ENCODE measurements at regions not wholly inside any gene's neighbourhood (a gene's known extent, or its start where the extent isn't known, plus 50 kb on each side); places are given as distances from the start of the nearest gene placed in this dataset.

DNA sequence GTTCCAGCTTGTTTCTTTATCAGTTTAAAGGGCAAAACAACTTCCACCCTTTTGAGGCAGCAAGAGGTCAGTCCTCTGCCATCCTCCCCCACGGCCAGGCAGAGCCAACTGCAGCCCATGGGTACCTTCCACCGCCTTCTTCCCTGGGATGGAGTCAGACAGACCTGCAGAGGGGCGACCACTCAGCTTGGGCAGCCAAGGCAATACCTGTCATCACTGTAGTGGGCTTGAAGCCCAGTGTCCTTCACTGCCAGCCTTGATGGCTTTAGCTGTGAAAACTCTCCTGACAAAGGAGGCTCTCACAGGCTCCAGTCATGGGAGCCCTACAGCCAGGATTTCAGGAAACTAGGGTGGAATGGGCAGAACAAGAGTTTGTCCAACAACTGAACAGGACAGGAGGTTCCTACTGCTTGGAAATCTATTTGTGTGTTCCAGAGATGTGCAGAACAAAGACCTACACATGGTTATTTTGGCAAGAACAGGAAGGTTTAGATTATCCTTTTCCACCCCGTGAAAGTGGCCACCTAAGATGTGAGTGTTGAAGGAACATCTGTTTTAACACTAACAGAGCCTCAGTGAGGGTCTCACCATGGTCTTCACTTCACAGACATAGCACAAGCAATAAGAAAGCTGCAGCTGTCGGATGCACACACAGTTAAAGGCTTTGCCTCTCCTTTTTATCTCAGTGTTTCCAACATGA is 93.9 kb upstream of the RMDN2 start:
- Histone ChIP-seq H3K36me3 (no peaks in the 10 kb centered on the region), H3K9me3 (no peaks in the 10 kb centered on the region), H3K4me1 (peaks cover 3 to 39% of the 10 kb centered on the region in 2 donors), H3K27ac (peak overlapping the region in 1 of 2 donors; percentile 37), H3K4me3 (no peak overlapping the region), H3K27me3 (no peaks in the 10 kb centered on the region)
- ATAC-seq (no peak), DNase-seq (no peak)
- intact Hi-C loops (cut with DNase I), result loop anchor here in 1 of 2 donors (5.0 kb wide), 1 partner anchor 419 kb away; no protein-coding TSS in a partner anchor
- TF ChIP-seq, protein P1, sequence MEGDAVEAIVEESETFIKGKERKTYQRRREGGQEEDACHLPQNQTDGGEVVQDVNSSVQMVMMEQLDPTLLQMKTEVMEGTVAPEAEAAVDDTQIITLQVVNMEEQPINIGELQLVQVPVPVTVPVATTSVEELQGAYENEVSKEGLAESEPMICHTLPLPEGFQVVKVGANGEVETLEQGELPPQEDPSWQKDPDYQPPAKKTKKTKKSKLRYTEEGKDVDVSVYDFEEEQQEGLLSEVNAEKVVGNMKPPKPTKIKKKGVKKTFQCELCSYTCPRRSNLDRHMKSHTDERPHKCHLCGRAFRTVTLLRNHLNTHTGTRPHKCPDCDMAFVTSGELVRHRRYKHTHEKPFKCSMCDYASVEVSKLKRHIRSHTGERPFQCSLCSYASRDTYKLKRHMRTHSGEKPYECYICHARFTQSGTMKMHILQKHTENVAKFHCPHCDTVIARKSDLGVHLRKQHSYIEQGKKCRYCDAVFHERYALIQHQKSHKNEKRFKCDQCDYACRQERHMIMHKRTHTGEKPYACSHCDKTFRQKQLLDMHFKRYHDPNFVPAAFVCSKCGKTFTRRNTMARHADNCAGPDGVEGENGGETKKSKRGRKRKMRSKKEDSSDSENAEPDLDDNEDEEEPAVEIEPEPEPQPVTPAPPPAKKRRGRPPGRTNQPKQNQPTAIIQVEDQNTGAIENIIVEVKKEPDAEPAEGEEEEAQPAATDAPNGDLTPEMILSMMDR (IDR thresholded peaks at IDR 0.05), result no peak

DNA sequence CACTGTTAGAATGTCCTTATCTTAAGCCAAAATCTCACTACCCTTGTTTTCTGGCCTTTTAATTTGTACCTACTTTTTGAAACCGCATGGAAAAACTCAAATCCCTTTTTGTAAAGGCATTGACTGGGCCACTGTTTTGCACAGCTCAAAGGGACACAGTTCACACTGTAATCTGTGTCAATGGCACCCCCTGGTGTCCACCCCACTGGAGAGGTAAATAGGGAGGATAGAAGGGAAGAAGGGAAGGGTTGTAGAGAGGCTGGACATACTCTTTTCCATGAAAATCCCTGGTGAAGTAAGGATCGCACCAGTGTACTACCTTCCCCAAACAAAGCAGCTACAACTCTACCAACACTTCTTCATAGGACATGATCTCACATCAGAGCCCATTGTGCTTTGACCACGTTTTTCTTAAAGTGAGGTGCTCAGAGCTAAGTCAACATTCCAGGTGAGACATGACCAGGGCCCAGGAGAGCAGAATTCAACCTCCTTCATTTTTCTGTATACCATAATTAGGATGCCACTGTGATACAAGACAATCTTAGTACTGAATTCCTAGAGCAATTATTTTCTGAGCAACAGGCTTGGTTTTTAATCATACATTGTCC is 92.4 kb upstream of the RMDN2 start:
- TF ChIP-seq, protein P1 (IDR thresholded peaks at IDR 0.05), result peak; percentile 58 to 84
- Histone ChIP-seq H3K27me3 (no peaks in the 10 kb centered on the region), H3K4me3 (no peak overlapping the region), H3K27ac (no peak overlapping the region), H3K9me3 (no peaks in the 10 kb centered on the region), H3K4me1 (peaks cover 3 to 38% of the 10 kb centered on the region in 2 donors), H3K36me3 (no peaks in the 10 kb centered on the region)
- ATAC-seq, result peak; percentile 99
- peak; percentile 63 to 86 (median 86) for DNase-seq
- intact Hi-C loops (cut with DNase I), result loop anchor here in 1 of 2 donors (5.0 kb wide), 1 partner anchor 420 kb away; no protein-coding TSS in a partner anchor

DNA sequence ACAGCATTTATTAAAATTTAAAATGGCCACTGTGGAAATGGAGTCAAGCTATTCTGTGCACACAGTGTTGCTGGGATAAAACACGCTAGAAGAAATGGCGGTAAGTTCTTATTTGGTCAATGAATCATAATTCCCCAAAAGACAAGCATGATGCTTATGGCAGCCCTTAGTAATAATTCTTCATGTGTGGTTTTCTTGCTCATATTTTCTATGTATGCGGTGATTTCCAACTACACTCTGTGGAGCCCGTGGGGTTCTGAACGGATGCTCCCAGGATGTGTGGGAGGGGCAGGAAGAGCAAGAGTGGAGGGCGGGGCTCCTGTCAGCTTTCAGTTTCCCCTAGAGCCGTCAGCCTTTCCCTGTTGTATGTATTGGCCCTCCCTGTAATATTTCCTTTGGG is 91.7 kb upstream of the RMDN2 start:
- ATAC-seq (no peak), DNase-seq (no peak)
- H3K9me3 ChIP-seq, result no peaks in the 10 kb centered on the region
- H3K36me3 ChIP-seq, result no peaks in the 10 kb centered on the region
- no peak overlapping the region for H3K4me3 ChIP-seq
- TF ChIP-seq, protein P1 (IDR thresholded peaks at IDR 0.05), result no peak
- H3K27ac ChIP-seq, result no peak overlapping the region
- intact Hi-C loops (cut with DNase I), result loop anchor here in 1 of 2 donors (5.0 kb wide), 1 partner anchor 421 kb away; no protein-coding TSS in a partner anchor
- peaks cover 3 to 31% of the 10 kb centered on the region in 2 donors for H3K4me1 ChIP-seq
- no peaks in the 10 kb centered on the region for H3K27me3 ChIP-seq

DNA sequence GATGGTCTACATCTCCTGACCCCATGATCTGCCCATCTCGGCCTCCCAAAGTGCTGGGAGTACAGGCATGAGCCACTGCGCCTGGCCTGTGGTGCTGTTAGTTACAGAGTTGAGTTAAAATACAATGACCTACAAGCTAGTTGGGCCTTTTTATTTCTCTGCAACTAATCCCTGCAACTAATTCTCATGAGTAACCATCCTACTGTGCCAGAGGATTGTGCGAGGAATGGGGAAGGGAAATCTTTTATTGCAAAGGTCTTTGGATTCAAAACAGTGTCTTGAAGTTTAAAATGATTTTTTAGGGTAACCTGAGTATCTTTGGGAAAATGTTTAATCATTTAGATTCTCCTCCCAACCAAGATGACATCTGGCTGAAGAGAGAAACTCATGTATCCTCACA is 88.8 kb upstream of the RMDN2 start:
- Histone ChIP-seq H3K27me3 (no peaks in the 10 kb centered on the region), H3K36me3 (no peaks in the 10 kb centered on the region), H3K4me3 (no peak overlapping the region), H3K27ac (no peak overlapping the region), H3K4me1 (peaks cover 0 to 14% of the 10 kb centered on the region in 2 donors), H3K9me3 (no peaks in the 10 kb centered on the region)
- intact Hi-C loops (cut with DNase I), result no loop called here
- no peak for DNase-seq
- TF ChIP-seq, protein P1 (IDR thresholded peaks at IDR 0.05), result no peak
- no peak for ATAC-seq

DNA sequence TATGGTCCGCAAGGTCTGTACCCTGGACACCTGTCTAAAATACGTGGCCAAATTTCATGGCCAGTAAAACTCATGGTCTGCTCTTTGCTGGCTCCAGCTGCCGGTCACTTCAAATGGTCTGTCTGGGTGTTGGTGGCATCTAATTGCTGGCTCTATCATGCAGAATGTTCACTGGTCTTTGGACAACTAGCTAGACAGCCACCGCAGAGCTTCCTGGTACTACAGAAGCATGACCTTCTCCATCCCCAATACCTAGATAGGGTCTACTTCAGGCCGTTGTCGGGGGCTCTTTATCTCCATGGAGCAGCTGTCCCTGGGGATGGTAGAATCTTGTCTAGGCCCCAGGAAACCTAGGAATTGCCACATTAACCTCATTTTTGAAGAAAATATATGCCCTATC is 88.4 kb upstream of the RMDN2 start:
- no peak overlapping the region for H3K4me3 ChIP-seq
- no peak for DNase-seq
- intact Hi-C loops (cut with DNase I), result no loop called here
- no peak overlapping the region for H3K27ac ChIP-seq
- H3K4me1 ChIP-seq, result peaks cover 0 to 12% of the 10 kb centered on the region in 2 donors
- no peak for ATAC-seq
- no peaks in the 10 kb centered on the region for H3K9me3 ChIP-seq
- TF ChIP-seq, protein P1 (IDR thresholded peaks at IDR 0.05), result no peak
- H3K36me3 ChIP-seq, result no peaks in the 10 kb centered on the region
- no peaks in the 10 kb centered on the region for H3K27me3 ChIP-seq

Data from left lung (tissue), 4 donors.